ENCODE measurements at regions not wholly inside any gene's neighbourhood (a gene's known extent, or its start where the extent isn't known, plus 50 kb on each side); places are given as distances from the start of the nearest gene placed in this dataset.

GRCh38 chr12:68422956-68423574 lies 90.9 kb upstream of the MDM1 start:
- no peak overlapping the region for H3K4me2 ChIP-seq
- no peaks in the 10 kb centered on the region for H3K27me3 ChIP-seq (ENCODE audit: insufficient read depth)
- TF ChIP-seq, protein P1, sequence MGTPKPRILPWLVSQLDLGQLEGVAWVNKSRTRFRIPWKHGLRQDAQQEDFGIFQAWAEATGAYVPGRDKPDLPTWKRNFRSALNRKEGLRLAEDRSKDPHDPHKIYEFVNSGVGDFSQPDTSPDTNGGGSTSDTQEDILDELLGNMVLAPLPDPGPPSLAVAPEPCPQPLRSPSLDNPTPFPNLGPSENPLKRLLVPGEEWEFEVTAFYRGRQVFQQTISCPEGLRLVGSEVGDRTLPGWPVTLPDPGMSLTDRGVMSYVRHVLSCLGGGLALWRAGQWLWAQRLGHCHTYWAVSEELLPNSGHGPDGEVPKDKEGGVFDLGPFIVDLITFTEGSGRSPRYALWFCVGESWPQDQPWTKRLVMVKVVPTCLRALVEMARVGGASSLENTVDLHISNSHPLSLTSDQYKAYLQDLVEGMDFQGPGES (IDR thresholded peaks at IDR 0.05; ENCODE audit: low read depth, low read length) = no peak
- no peak for TF ChIP-seq ELF1 (IDR thresholded peaks at IDR 0.05)
- TF ChIP-seq MXI1 (IDR thresholded peaks at IDR 0.05; ENCODE audit: low read depth, low read length) = no peak
- TF ChIP-seq RAD21 (IDR thresholded peaks at IDR 0.05; ENCODE audit: low read length) = no peak
- TF ChIP-seq NRF1 (IDR thresholded peaks at IDR 0.05; ENCODE audit: low read depth, low read length) = no peak
- no peak for TF ChIP-seq RCOR1 (IDR thresholded peaks at IDR 0.05; ENCODE audit: low read length)
- TF ChIP-seq FOSL2 (IDR thresholded peaks at IDR 0.05; ENCODE audit: borderline replicate concordance, low read depth) = no peak
- TF ChIP-seq, protein P2, sequence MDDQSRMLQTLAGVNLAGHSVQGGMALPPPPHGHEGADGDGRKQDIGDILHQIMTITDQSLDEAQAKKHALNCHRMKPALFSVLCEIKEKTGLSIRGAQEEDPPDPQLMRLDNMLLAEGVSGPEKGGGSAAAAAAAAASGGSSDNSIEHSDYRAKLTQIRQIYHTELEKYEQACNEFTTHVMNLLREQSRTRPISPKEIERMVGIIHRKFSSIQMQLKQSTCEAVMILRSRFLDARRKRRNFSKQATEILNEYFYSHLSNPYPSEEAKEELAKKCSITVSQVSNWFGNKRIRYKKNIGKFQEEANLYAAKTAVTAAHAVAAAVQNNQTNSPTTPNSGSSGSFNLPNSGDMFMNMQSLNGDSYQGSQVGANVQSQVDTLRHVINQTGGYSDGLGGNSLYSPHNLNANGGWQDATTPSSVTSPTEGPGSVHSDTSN (IDR thresholded peaks at IDR 0.05) = no peak
- TF ChIP-seq GABPA (IDR thresholded peaks at IDR 0.05; ENCODE audit: low read depth) = no peak
- TF ChIP-seq CTCF (IDR thresholded peaks at IDR 0.05) = no peak
- TF ChIP-seq FOXJ3 (CRISPR knock-in tag; IDR thresholded peaks at IDR 0.05) = no peak
- TF ChIP-seq YY1 (IDR thresholded peaks at IDR 0.05; ENCODE audit: low read depth) = no peak
- no peak for TF ChIP-seq CHD2 (IDR thresholded peaks at IDR 0.05; ENCODE audit: low read length, partially characterized antibody)
- TF ChIP-seq, protein P3, sequence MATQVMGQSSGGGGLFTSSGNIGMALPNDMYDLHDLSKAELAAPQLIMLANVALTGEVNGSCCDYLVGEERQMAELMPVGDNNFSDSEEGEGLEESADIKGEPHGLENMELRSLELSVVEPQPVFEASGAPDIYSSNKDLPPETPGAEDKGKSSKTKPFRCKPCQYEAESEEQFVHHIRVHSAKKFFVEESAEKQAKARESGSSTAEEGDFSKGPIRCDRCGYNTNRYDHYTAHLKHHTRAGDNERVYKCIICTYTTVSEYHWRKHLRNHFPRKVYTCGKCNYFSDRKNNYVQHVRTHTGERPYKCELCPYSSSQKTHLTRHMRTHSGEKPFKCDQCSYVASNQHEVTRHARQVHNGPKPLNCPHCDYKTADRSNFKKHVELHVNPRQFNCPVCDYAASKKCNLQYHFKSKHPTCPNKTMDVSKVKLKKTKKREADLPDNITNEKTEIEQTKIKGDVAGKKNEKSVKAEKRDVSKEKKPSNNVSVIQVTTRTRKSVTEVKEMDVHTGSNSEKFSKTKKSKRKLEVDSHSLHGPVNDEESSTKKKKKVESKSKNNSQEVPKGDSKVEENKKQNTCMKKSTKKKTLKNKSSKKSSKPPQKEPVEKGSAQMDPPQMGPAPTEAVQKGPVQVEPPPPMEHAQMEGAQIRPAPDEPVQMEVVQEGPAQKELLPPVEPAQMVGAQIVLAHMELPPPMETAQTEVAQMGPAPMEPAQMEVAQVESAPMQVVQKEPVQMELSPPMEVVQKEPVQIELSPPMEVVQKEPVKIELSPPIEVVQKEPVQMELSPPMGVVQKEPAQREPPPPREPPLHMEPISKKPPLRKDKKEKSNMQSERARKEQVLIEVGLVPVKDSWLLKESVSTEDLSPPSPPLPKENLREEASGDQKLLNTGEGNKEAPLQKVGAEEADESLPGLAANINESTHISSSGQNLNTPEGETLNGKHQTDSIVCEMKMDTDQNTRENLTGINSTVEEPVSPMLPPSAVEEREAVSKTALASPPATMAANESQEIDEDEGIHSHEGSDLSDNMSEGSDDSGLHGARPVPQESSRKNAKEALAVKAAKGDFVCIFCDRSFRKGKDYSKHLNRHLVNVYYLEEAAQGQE (IDR thresholded peaks at IDR 0.05; ENCODE audit: low read depth, low read length) = no peak
- no peak for TF ChIP-seq TEAD4 (IDR thresholded peaks at IDR 0.05; ENCODE audit: borderline replicate concordance, insufficient read depth)
- TF ChIP-seq RXRA (IDR thresholded peaks at IDR 0.05; ENCODE audit: borderline replicate concordance, low read depth) = no peak
- H3F3A ChIP-seq (replicated peaks; ENCODE audit: insufficient read depth) = no peaks in the 10 kb centered on the region
- no peak overlapping the region for H3K4me3 ChIP-seq (ENCODE audit: low read depth in 2 of 2, low read length in 1 of 2)
- no peaks in the 10 kb centered on the region for H4K20me1 ChIP-seq (ENCODE audit: insufficient read depth)
- no peak overlapping the region for H3K9ac ChIP-seq
- DNase-seq = no peak
- no peaks in the 10 kb centered on the region for H3K79me2 ChIP-seq (ENCODE audit: insufficient read depth)
- H3K27ac ChIP-seq (ENCODE audit: low read depth in 2 of 2, low read length in 1 of 2) = no peak overlapping the region
- H3K36me3 ChIP-seq (replicated peaks in 1 of 2; ENCODE audit: control insufficient read depth in 1 of 2, insufficient read depth in 2 of 2, low read length in 1 of 2) = no peaks in the 10 kb centered on the region
- 71% methylated on average over 7 of the region's 7 CpGs for WGBS (ENCODE audit: low lambda C conversion rate)
- no peaks in the 10 kb centered on the region for H3K9me2 ChIP-seq
- H3K9me3 ChIP-seq = no peaks in the 10 kb centered on the region
- H2AFZ ChIP-seq (ENCODE audit: low read depth) = no peak overlapping the region
- ChIA-PET CTCF (no interaction called here), POLR2A (no interaction called here)
- H3K4me1 ChIP-seq (ENCODE audit: control insufficient read depth in 1 of 2, insufficient read depth in 2 of 2, low read depth in 1 of 2, low read length in 1 of 2) = peaks cover 0 to 6% of the 10 kb centered on the region in 2 experiments; a peak in 2 of 4 replicates
